Bronchial epithelial cell (primary cell): ENCODE measurements at regions not wholly inside any gene's neighbourhood (a gene's known extent, or its start where the extent isn't known, plus 50 kb on each side); places are given as distances from the start of the nearest gene placed in this dataset.

ENCODE experiments used
- DNase-seq: peaks from one replicate; pipeline ENCODE4 v3.0.0-alpha.2; 2010; ENCODE audit warnings: low read depth
- FAIRE-seq: peaks from 2 replicates; lab custom pipeline; 2011; peaks lifted over from hg19 to GRCh38; lab: Jason Lieb, UNC
- H3K27me3 ChIP-seq: 2 replicates; pipeline ENCODE4 v1.5.1; 2011; ENCODE audit warnings: low read length; ENCODE audit not compliant: control insufficient read depth, insufficient read depth
- H3K36me3 ChIP-seq: 2 replicates; pipeline ENCODE4 v1.5.1; 2011; ENCODE audit warnings: low read length; ENCODE audit not compliant: control insufficient read depth, insufficient read depth
- H3K4me3 ChIP-seq: 2 replicates; pipeline ENCODE4 v1.5.1; 2011; ENCODE audit warnings: mild to moderate bottlenecking, low read depth, low read length, control low read depth
- TF ChIP-seq, protein P1 (sequence below): IDR thresholded peaks from 2 replicates; pipeline ENCODE4 v1.5.1; 2011; ENCODE audit warnings: mild to moderate bottlenecking, moderate library complexity, low read length, control low read depth, inconsistent platforms; ENCODE audit not compliant: insufficient read depth, severe bottlenecking

DNA sequence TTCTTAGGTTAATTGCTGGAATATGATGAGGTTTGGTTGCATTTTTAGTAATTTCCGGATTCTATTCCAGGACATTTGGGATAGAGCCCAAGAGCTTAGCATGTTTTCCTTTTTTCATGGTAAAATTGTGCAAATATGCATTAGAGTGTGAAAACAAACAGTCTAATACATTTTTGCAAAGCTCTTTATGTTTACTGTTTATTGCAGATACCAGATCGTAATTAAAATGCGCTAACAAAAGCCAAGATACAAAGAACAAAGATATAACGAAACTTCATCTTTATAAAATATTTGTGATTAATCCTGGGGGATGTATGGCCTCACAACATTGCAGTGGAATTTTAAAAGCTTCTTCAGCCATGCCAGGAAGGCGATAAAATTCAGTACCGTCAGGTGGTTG is 94.5 kb upstream of the TBC1D5 start:
- no peaks in the 10 kb centered on the region for H3K36me3 ChIP-seq
- TF ChIP-seq, protein P1, sequence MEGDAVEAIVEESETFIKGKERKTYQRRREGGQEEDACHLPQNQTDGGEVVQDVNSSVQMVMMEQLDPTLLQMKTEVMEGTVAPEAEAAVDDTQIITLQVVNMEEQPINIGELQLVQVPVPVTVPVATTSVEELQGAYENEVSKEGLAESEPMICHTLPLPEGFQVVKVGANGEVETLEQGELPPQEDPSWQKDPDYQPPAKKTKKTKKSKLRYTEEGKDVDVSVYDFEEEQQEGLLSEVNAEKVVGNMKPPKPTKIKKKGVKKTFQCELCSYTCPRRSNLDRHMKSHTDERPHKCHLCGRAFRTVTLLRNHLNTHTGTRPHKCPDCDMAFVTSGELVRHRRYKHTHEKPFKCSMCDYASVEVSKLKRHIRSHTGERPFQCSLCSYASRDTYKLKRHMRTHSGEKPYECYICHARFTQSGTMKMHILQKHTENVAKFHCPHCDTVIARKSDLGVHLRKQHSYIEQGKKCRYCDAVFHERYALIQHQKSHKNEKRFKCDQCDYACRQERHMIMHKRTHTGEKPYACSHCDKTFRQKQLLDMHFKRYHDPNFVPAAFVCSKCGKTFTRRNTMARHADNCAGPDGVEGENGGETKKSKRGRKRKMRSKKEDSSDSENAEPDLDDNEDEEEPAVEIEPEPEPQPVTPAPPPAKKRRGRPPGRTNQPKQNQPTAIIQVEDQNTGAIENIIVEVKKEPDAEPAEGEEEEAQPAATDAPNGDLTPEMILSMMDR, result no peak
- no peaks in the 10 kb centered on the region for H3K27me3 ChIP-seq
- no peak for DNase-seq
- H3K4me3 ChIP-seq, result no peak overlapping the region
- no peak for FAIRE-seq

DNA sequence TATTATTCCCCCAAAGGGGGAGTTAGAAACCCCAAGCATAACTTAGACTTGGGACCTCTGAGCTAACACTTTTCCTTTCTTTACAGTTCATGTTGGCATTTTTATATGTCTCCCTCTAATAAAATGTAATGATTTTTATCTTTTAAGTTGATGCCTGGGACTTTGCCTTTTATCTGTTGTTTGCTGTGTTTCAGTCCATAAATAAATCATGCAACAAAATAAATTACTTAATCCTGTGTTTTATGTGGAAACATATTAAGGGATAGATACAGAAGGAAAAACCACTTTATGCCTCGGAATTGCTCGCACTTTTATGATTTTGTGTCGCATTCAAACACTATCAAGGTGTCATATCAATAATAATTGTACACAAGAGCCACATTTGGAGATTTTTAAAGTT is 93.7 kb upstream of the TBC1D5 start:
- TF ChIP-seq, protein P1, result no peak
- DNase-seq (no peak), FAIRE-seq (no peak)

DNA sequence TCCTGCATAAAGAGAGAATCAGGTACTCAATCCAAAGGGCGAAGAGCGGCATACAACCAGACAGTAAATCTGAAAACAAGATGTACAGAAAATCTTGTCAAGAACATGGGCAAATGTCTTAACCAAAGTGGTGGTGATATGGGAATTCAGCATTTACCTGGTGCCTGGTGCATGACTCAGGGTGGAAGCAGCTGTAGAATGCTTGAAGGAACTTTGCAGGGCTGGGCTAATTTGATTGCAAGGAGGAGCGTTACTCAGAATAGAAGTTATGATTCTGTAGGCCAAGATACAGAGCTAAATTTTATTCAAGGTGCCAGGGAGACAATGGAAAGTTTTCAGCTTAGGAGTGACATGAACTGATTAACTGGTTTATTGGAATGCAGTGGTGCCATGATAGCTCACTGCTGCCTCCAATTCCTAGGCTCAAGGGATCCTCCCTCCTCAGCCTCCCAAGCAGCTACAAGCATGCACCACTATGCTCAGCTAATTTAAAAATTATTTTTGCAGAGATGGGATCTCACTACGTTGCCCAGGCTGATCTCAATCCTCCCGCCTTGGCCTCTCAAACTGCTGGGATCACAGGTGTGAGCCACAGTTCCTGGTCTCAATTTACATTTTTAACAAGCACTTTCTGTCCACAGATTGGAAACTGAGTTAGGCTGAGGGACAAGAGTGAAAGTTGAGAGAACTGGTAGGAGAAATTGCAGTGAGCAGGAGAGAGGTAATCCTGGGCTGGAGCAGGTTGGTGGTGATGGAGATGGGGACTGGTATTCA is 91.5 kb upstream of the TBC1D5 start:
- peak; percentile 79 for FAIRE-seq

More for the DNA sequence above, 93.7 kb upstream of the TBC1D5 start:
- Histone ChIP-seq H3K4me3 (no peak overlapping the region), H3K27me3 (no peaks in the 10 kb centered on the region), H3K36me3 (no peaks in the 10 kb centered on the region)

DNA sequence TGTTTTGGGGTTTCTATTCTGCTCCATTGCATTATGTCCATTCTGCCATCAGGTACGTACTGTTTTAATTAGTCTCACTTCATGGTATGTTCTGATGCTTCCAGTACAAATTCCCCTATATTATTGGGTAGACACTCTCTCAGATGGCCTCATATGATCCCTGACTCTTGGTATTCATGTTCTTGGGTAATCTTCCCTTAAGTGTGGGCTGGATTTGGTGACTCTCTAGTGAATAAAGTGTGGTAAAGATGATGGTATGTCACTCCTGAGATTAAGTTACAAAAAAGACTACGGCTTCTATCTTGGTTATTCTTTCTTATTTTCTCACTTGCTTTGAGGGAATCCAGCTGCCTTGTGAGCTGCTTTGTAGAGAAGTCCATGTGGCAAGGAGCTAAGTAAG is 89.6 kb upstream of the TBC1D5 start:
- DNase-seq (peak; percentile 50), FAIRE-seq (no peak)
- H3K36me3 ChIP-seq, result no peaks in the 10 kb centered on the region
- no peaks in the 10 kb centered on the region for H3K27me3 ChIP-seq
- no peak overlapping the region for H3K4me3 ChIP-seq
- TF ChIP-seq, protein P1, result no peak

More for the DNA sequence above, 91.5 kb upstream of the TBC1D5 start:
- no peaks in the 10 kb centered on the region for H3K27me3 ChIP-seq
- DNase-seq, result peak; percentile 77
- H3K4me3 ChIP-seq, result no peak overlapping the region
- TF ChIP-seq, protein P1, result no peak
- H3K36me3 ChIP-seq, result no peaks in the 10 kb centered on the region

DNA sequence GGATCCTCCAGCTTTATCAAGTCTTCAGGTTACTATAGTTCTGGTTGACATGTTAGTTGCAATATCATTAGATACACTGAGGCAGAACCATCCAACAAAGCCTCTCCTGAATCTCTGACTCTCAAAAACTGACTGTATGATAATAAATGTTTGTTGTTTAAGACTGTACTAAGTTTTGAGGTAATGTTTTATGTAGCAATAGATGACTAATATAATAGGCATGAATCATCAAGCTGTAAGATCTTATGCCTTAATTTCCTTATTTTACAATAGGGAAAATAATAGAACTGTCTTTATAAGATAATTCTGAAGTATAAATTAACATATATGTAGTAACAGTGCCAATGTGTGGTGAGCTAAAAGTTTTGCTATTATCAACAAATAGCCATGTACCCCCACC is 88.9 kb upstream of the TBC1D5 start:
- peak; percentile 87 for DNase-seq
- Histone ChIP-seq H3K27me3 (no peaks in the 10 kb centered on the region), H3K36me3 (no peaks in the 10 kb centered on the region), H3K4me3 (no peak overlapping the region)
- TF ChIP-seq, protein P1, result no peak
- no peak for FAIRE-seq
